ENCODE measurements at regions not wholly inside any gene's neighbourhood (a gene's known extent, or its start where the extent isn't known, plus 50 kb on each side); places are given as distances from the start of the nearest gene placed in this dataset.

DNA sequence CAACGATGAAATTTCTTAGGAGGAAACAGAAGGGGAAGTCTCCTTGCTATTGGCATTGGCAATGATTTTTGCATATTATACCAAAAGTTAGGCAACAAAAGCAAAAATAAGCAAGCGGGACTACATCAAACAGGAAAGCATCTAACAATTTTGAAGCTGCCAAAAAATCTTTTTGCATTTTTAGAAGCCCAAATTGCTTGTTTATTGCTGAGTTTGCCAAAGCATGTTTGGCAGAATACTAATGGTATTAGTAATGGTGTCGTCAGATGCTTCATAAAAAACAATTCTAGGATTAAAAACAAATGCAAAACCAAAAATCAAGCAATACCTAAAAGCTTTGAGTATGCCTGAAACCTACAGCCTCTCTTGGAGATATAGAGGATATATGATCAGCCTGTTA is 80.0 kb downstream of the GALR1 start:
- TF ChIP-seq SUZ12 (IDR thresholded peaks at IDR 0.05; ENCODE audit: extremely low read depth, insufficient read depth, insufficient read length) (no peak), YY1 (IDR thresholded peaks at IDR 0.05; ENCODE audit: insufficient read depth, insufficient read length) (no peak), ZNF274 (IDR thresholded peaks at IDR 0.05; ENCODE audit: low read depth, low read length) (no peak)
- DNase-seq (ENCODE audit: low read depth, low spot score), result no peak
- no peak overlapping the region for H3K9ac ChIP-seq (ENCODE audit: insufficient read length, low read depth)
- H3K36me3 ChIP-seq (ENCODE audit: insufficient read depth, insufficient read length, low read length), result no peaks in the 10 kb centered on the region
- no peaks in the 10 kb centered on the region for H3K9me3 ChIP-seq (ENCODE audit: insufficient read depth, low read length)
- no peaks in the 10 kb centered on the region for H3K4me1 ChIP-seq (ENCODE audit: insufficient read depth, insufficient read length)
- H3K27me3 ChIP-seq (ENCODE audit: insufficient read depth, insufficient read length), result no peaks in the 10 kb centered on the region
- no peak overlapping the region for H3K4me3 ChIP-seq (ENCODE audit: insufficient read length, low read depth)

GRCh38 chr18:77334876-77335275 is 85.2 kb downstream of the GALR1 start:
- no peaks in the 10 kb centered on the region for H3K27me3 ChIP-seq (ENCODE audit: insufficient read depth, insufficient read length)
- peaks cover 3% of the 10 kb centered on the region for H3K4me1 ChIP-seq (ENCODE audit: insufficient read depth, insufficient read length)
- 0 out of 2 replicates have a peak, but pooled peaks cover 4% of the 10 kb centered on the region for H3K9me3 ChIP-seq (ENCODE audit: insufficient read depth, low read length)
- no peak overlapping the region for H3K9ac ChIP-seq (ENCODE audit: insufficient read length, low read depth)
- no peak overlapping the region for H3K4me3 ChIP-seq (ENCODE audit: insufficient read length, low read depth)
- DNase-seq (ENCODE audit: low read depth, low spot score), result no peak
- TF ChIP-seq YY1 (IDR thresholded peaks at IDR 0.05; ENCODE audit: insufficient read depth, insufficient read length) (no peak), ZNF274 (IDR thresholded peaks at IDR 0.05; ENCODE audit: low read depth, low read length) (no peak)
- no peaks in the 10 kb centered on the region for H3K36me3 ChIP-seq (ENCODE audit: insufficient read depth, insufficient read length, low read length)

DNA sequence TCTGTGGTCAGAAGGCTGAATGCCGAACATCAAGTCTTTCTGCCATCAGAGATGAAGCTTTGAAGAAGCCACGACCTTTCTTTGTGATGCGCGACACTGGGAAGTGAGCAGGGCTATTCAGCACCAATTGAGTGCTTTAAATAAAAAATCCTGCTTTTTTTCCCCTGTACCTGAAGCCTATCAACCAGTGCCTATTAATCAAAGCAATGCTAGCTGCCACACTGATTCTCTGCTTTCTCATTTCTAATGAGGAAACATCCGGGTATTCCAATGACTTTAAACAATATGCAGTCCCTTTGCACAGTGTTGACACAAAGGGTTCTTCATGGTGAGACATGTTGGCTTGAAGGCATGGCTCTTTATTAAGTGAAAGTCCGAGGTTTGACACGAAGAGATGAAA is 88.0 kb downstream of the GALR1 start:
- DNase-seq (ENCODE audit: low read depth, low spot score), result no peak
- H3K9me3 ChIP-seq (ENCODE audit: insufficient read depth, low read length), result 0 out of 2 replicates have a peak, but pooled peaks cover 4% of the 10 kb centered on the region

GRCh38 chr18:77339093-77339492 is 89.4 kb downstream of the GALR1 start:
- DNase-seq (ENCODE audit: low read depth, low spot score), result no peak
- H3K36me3 ChIP-seq (ENCODE audit: insufficient read depth, insufficient read length, low read length), result no peaks in the 10 kb centered on the region
- no peaks in the 10 kb centered on the region for H3K27me3 ChIP-seq (ENCODE audit: insufficient read depth, insufficient read length)
- no peak overlapping the region for H3K4me3 ChIP-seq (ENCODE audit: insufficient read length, low read depth)
- TF ChIP-seq SUZ12 (IDR thresholded peaks at IDR 0.05; ENCODE audit: extremely low read depth, insufficient read depth, insufficient read length) (no peak), ZNF274 (IDR thresholded peaks at IDR 0.05; ENCODE audit: low read depth, low read length) (no peak)
- peaks cover 3% of the 10 kb centered on the region for H3K4me1 ChIP-seq (ENCODE audit: insufficient read depth, insufficient read length)
- H3K9me3 ChIP-seq (ENCODE audit: insufficient read depth, low read length), result 0 out of 2 replicates have a peak, but pooled peaks cover 4% of the 10 kb centered on the region
- H3K9ac ChIP-seq (ENCODE audit: insufficient read length, low read depth), result no peak overlapping the region

More for the DNA sequence above, 88.0 kb downstream of the GALR1 start:
- TF ChIP-seq YY1 (IDR thresholded peaks at IDR 0.05; ENCODE audit: insufficient read depth, insufficient read length) (no peak), ZNF274 (IDR thresholded peaks at IDR 0.05; ENCODE audit: low read depth, low read length) (no peak), SUZ12 (IDR thresholded peaks at IDR 0.05; ENCODE audit: extremely low read depth, insufficient read depth, insufficient read length) (no peak)
- Histone ChIP-seq H3K9ac (ENCODE audit: insufficient read length, low read depth) (no peak overlapping the region), H3K27me3 (ENCODE audit: insufficient read depth, insufficient read length) (no peaks in the 10 kb centered on the region), H3K36me3 (ENCODE audit: insufficient read depth, insufficient read length, low read length) (no peaks in the 10 kb centered on the region), H3K4me3 (ENCODE audit: insufficient read length, low read depth) (no peak overlapping the region), H3K4me1 (ENCODE audit: insufficient read depth, insufficient read length) (peaks cover 3% of the 10 kb centered on the region)

DNA sequence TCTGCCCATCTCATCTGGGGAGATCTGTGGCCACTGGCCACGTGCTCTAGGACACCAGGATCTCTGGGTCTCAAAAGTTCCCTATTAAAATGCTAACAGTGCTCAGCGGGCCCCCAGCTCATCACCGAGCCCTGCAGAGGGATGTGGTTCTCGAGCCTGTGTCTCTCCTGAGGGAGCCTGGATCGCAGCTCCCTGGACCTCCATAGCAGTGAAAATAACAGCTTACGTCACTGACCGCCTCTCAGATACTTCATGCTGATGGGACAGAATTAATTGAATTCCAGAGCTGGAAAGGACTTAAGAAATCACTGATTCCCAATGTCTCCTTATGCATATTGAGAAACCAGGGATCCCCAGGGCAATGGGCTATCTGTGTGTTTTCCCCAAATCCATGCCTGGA is 90.0 kb downstream of the GALR1 start:
- TF ChIP-seq YY1 (IDR thresholded peaks at IDR 0.05; ENCODE audit: insufficient read depth, insufficient read length) (no peak), SUZ12 (IDR thresholded peaks at IDR 0.05; ENCODE audit: extremely low read depth, insufficient read depth, insufficient read length) (no peak)
- Histone ChIP-seq H3K27me3 (ENCODE audit: insufficient read depth, insufficient read length) (no peaks in the 10 kb centered on the region), H3K9me3 (ENCODE audit: insufficient read depth, low read length) (0 out of 2 replicates have a peak, but pooled peaks cover 4% of the 10 kb centered on the region), H3K4me3 (ENCODE audit: insufficient read length, low read depth) (no peak overlapping the region), H3K4me1 (ENCODE audit: insufficient read depth, insufficient read length) (peaks cover 3% of the 10 kb centered on the region), H3K36me3 (ENCODE audit: insufficient read depth, insufficient read length, low read length) (no peaks in the 10 kb centered on the region), H3K9ac (ENCODE audit: insufficient read length, low read depth) (no peak overlapping the region)
- DNase-seq (ENCODE audit: low read depth, low spot score), result no peak

DNA sequence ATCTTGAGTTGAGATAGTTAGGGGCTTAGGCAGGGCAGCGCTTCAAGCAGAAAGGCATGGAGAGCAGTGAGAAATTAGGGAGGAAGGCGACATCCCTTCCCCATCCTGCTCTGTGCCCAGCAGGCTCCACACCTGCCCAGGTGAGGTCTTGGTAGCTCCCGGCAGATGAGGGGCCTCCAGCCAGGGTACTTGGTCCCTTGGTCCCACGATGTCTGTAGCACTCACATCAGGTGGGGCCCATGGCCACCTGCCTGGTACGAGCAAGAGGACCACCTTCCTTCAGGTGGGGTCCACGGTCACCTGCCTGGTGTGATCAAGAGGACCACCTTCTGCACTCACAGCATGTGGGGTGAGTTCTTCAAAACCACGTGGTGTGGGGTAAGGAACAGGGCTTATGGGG is 91.2 kb downstream of the GALR1 start:
- no peak overlapping the region for H3K4me3 ChIP-seq (ENCODE audit: insufficient read length, low read depth)
- TF ChIP-seq ZNF274 (IDR thresholded peaks at IDR 0.05; ENCODE audit: low read depth, low read length) (no peak), YY1 (IDR thresholded peaks at IDR 0.05; ENCODE audit: insufficient read depth, insufficient read length) (no peak), SUZ12 (IDR thresholded peaks at IDR 0.05; ENCODE audit: extremely low read depth, insufficient read depth, insufficient read length) (no peak)
- H3K4me1 ChIP-seq (ENCODE audit: insufficient read depth, insufficient read length), result peaks cover 3% of the 10 kb centered on the region
- H3K27me3 ChIP-seq (ENCODE audit: insufficient read depth, insufficient read length), result no peaks in the 10 kb centered on the region
- H3K9ac ChIP-seq (ENCODE audit: insufficient read length, low read depth), result no peak overlapping the region
- no peaks in the 10 kb centered on the region for H3K36me3 ChIP-seq (ENCODE audit: insufficient read depth, insufficient read length, low read length)
- H3K9me3 ChIP-seq (ENCODE audit: insufficient read depth, low read length), result 0 out of 2 replicates have a peak, but pooled peaks cover 3% of the 10 kb centered on the region
- no peak for DNase-seq (ENCODE audit: low read depth, low spot score)

DNA sequence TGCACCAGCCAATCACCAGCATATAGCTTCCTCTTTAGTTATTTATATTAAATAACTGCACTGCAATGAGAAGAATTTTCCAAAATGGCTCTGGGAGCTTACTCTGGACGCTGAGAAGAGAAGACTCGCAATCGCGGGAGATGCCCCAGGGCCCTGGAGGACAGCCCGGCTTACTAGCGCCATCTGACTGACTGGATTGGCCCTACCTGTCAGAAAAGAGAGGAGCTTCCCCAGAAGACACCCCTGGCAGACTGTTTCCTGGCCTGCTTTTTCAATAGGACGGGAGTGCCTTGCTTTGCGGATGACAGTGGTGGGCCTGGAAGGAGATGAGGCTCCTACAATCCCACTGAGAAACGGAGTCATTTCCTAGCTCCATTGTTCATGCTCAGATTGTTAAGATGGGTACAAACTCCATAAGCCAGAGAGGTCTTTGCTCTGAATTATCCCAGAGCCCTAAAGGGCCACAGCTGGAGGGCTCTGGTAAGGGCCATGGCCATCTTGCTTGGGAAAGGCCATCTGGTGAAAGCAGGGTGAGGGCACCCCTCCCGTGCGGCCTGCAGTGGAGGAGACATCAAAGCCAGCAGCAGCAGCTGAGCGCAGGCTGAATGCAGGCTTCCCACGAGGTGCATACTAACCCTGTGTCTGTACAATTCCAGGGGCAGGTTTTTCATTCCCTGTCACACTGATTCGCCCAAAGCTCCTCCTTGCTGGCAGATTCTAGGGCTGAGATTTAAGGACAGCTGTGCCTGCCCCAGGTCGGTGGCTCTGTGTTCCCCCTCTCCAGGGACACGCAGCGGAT is 92.1 kb downstream of the GALR1 start:
- no peak for DNase-seq (ENCODE audit: low read depth, low spot score)
- Histone ChIP-seq H3K9me3 (ENCODE audit: insufficient read depth, low read length) (no peaks in the 10 kb centered on the region), H3K27me3 (ENCODE audit: insufficient read depth, insufficient read length) (no peaks in the 10 kb centered on the region), H3K4me3 (ENCODE audit: insufficient read length, low read depth) (no peak overlapping the region), H3K4me1 (ENCODE audit: insufficient read depth, insufficient read length) (peaks cover 3% of the 10 kb centered on the region), H3K36me3 (ENCODE audit: insufficient read depth, insufficient read length, low read length) (no peaks in the 10 kb centered on the region), H3K9ac (ENCODE audit: insufficient read length, low read depth) (no peak overlapping the region)
- TF ChIP-seq SUZ12 (IDR thresholded peaks at IDR 0.05; ENCODE audit: extremely low read depth, insufficient read depth, insufficient read length) (no peak), ZNF274 (IDR thresholded peaks at IDR 0.05; ENCODE audit: low read depth, low read length) (no peak), YY1 (IDR thresholded peaks at IDR 0.05; ENCODE audit: insufficient read depth, insufficient read length) (no peak)
